HG03045 (cell line): ENCODE measurements at regions not wholly inside any gene's neighbourhood (a gene's known extent, or its start where the extent isn't known, plus 50 kb on each side); places are given as distances from the start of the nearest gene placed in this dataset.

Experiments
- ATAC-seq: cut with Tn5 transposase; IDR thresholded peaks from one replicate; pipeline ENCODE4 v1.9.1; 2021; ENCODE audit warnings: mild to moderate bottlenecking, moderate library complexity; ENCODE audit not compliant: unreplicated experiment

GRCh38 chr10:106473129-106473685 lies 691.3 kb downstream of the SORCS1 start:
- ATAC-seq, result no peak

DNA sequence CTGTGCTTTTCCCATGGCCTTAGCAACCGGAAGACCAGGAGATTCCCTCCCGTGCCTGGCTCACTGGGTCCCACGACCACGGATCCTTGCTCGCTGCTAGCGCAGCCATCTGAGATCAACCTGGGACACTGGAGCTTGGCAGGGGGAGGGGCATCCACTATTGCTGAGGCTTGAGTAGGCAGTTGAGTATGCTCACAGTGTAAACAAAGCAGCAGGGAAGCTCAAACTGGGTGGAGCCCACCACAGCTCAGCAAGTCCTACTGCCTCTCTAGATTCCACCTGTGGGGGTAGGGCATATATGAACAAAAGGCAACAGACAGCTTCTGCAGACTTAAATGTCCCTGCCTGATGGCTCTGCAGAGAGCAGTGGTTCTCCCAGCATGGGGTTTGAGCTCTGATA lies 697.0 kb downstream of the SORCS1 start:
- ATAC-seq, result no peak

DNA sequence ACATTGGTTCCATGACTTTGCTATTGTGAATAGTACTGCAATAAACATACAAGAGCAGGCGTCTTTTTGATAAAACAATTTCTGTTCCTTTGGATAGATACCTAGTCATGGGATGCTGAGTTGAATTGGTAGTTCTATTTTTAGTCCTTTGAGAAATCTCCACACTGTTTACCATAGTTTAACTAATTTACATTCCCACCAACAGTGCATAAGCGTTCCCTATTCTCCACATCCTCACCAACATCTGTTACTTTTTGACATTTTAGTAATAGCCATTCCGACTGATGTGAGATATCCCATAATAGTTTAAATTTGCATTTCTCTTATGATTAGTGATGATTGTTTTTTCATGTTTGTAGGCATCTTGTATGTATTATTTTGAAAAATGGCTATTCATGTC lies 707.0 kb downstream of the SORCS1 start:
- ATAC-seq, result no peak

- ATAC-seq, result no peak
Observed at GRCh38 chr10:106454233-106454632, 710.3 kb downstream of the SORCS1 start.

DNA sequence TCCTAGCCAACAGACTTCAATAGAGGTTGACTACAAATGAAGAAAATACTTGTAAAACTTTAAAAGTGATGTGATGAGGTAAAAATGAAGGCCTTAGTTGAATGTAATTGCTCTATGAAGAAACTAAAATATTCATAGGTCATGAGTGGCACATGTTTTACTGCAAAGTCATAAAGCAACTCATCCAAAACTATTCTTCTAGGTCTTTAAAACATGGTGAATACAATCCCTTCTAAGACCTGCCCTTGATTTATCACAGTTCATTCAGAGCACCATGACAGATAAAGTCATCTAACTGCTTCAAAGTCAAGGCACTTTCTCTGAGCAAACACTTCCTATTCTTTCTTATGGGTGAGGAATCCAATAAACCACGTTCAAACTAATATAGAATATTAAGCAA lies 713.5 kb downstream of the SORCS1 start:
- ATAC-seq, result no peak

GRCh38 chr10:106446920-106447319 lies 717.6 kb downstream of the SORCS1 start:
- ATAC-seq, result no peak

DNA sequence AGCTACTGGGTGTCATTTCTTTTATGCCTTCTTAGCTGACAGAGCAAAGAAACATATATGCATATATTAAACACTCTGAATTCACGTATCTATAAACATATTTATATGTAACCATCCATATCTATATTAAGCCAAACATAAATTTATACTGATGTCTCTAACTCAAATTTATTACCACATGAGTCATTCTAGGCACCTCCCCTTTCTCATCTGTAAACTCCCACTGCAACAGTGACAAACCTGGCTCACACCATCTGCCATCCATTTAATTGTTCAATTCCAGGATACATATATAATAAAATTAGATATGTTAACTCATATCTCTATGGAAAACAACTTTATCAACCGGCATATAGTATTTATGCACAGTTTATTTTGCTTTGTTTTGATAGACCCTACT lies 722.3 kb downstream of the SORCS1 start:
- ATAC-seq, result no peak

GRCh38 chr10:106440767-106441166 lies 723.7 kb downstream of the SORCS1 start:
- ATAC-seq, result no peak

DNA sequence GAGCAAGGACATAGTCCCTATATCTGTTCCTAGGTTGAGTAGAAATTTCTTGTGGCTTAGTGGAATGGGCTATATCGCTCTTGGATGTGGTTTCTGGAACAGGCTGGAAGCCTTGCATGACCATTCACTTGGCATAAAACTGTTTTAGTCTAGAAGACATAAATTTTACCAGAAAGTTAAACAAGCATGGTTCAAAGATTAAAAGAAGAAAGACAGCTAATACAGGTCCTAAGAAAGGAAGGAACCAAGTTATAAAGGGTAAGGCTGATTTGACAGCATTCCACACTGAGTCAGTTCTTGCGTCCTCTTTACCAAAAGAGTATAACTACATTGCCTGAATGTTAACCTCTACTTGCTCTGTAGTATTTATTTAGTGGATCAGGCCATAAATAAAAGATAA lies 724.2 kb downstream of the SORCS1 start:
- ATAC-seq, result no peak

DNA sequence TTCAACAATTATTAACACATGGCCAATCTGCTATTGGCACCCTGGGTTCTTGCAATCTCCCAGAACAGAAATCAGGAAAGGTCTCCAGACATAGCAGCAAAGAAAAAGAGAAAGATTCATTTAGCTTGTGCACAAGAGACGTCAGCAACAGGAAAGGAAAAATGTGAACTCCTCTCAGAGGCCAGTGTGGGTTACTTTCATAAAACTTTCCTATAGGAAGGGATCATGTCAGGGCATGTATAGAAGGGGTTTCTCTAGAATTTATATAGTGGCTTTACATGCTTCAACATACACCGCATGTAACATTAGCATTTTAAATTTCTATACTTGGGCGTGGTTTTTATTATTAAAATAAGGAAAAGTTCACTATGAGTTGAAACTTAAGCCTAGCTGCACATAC lies 725.1 kb downstream of the SORCS1 start:
- no peak for ATAC-seq

DNA sequence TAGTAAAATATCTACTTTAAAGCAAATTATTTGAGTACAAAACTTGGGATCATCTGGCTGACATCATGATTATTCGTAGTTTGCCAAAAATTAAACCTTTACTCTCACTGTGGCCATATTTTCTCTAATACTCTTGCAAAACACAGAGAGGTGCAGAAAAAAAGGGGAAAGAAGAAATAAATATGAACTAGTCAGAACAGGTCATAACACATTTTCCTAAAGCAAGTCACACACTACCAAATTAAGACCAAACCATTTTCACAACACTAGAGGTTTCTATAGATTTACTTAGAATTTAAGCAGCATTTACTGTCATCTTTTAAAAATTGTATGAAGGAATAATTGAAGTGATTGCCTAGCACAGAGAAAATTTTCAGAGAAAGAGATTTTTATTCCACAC lies 726.1 kb downstream of the SORCS1 start:
- ATAC-seq, result no peak

DNA sequence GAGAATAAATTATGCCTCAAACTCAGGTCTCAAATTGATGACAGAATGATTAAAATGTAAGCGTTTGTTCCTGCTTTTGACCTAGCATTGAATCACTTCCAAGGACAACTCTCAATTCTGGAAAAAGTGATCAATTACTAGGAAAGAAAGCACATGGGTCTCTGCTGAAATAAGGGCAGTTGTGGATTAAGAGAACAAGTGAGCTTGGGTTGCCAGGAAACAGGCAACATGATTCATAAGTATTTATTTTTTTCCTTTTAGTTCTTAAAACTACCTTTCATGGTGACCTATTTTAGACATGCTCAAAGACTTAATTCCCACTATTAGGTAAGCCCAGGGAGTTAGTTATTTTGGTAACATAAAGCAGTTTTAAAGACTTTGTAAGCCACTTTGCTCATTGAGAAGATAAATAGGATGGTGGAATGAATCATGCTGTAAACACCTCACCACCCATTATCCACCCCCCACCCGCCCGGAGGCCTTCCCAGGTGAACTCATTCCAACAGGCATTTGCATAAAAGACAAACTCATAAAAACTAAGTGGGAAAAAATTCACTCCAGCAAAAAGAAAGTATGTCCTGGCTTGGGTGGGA lies 728.3 kb downstream of the SORCS1 start:
- no peak for ATAC-seq

DNA sequence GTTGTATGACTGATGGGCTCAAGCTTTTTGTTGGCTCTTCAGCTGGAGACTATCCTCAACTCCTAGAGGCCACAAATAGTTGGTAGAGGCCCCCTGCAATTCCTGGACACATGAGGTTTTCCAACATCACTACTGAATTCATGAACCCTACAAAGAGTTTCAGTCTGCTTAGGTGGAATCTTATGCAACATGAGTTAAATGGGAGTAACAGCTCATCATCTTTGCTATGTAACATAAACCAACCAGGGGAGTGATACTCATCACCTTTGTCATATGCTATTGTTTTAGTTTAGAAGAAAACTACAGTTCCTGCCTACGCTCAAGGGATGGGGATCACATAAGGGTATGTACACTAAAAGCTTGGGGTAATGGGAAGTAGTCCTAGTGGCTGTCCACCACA lies 729.4 kb downstream of the SORCS1 start:
- ATAC-seq, result no peak

- no peak for ATAC-seq
Observed at GRCh38 chr10:106424981-106425380, 739.5 kb downstream of the SORCS1 start.

DNA sequence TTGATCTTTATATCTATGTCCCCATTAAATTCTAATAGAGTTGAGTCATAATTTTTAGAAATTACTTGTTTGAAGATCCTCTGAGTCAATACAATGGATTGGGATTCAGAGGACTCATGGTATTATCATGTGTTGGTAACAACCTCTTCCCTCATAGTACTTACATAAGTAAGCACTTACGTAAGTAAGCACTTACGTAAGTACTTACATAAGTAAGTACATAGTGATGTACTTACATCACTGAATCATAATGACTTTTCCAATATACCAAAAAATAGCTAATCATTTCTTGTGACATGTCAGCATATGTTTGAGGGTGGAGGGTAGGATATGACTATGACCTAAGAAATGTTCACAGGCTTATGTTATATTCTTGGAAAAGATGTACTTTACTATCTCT lies 740.5 kb downstream of the SORCS1 start:
- no peak for ATAC-seq

DNA sequence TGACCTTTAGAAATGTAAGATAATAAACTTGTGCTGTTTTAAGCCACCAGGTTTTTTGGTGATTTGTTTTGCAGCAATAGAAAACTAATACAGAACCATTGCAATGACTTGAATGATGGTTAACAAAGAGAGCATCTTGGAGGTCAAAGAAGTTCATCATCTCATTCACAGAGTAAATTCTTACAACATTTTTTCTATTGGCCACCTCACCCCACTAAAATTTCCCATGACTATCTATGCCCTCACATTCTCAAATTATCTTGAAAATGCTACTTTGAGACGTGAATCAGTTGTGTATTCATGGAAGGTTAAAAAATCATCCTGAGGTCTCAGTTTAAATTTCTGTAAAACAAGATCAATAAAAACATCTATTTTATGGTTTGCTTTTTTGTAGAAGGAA lies 754.2 kb downstream of the SORCS1 start:
- no peak for ATAC-seq

DNA sequence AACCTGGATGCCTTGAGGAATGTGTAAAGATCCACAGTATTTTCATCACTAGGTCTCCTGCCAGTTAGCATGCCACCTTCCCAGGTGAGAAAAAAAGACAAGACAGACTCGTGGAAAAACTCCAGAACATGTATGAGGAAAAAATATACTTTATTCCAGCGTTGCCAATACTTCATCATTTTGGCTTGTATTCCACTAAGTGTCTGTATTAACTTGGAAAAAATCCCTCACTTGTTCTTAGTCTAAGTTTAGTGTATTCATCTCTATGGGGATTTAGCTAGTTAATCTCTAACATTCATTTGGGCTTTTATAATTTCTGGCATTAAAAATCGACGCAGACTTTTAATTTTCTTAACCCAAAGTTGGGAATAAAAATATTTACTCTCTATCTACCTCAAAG lies 759.4 kb downstream of the SORCS1 start:
- ATAC-seq, result no peak

GRCh38 chr10:106402458-106402857 lies 762.0 kb downstream of the SORCS1 start:
- no peak for ATAC-seq

DNA sequence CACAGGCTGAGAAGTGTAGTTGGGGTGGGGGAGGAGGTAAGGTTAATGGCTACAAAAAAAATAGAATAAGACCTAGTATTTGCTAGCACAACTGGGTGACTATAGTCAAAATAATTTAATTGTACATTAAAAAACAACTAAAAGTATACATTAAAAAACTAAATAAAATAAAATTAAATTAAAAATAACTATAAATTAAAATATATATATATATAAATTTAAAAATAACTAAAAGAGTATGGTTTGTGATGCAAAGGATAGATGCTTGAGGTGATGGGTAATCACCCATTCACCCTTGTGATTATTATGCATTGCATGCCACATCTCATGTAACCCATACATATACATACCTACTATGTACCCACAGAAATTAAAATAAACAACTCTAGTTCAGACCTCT lies 762.5 kb downstream of the SORCS1 start:
- no peak for ATAC-seq

DNA sequence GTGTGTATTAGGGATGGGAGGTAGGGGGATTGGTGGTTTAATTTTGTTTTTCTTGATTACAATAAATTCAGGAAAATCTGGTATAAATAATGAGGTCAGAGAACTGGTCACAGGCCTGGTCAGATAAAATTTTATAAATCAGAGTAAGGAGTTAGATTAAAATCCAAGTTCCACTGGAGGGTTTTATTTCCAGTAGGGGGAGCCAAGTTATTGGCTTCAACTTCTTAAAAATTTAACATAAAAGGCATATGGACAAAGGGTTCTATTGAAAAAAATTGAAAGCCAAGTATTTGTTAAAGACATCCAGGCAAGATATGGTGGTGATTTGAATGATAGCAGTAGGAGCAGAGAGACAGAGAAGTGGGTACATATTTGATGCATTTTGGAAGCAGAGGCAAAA lies 763.3 kb downstream of the SORCS1 start:
- no peak for ATAC-seq

- no peak for ATAC-seq
Observed at GRCh38 chr10:106399112-106399511, 765.4 kb downstream of the SORCS1 start.

DNA sequence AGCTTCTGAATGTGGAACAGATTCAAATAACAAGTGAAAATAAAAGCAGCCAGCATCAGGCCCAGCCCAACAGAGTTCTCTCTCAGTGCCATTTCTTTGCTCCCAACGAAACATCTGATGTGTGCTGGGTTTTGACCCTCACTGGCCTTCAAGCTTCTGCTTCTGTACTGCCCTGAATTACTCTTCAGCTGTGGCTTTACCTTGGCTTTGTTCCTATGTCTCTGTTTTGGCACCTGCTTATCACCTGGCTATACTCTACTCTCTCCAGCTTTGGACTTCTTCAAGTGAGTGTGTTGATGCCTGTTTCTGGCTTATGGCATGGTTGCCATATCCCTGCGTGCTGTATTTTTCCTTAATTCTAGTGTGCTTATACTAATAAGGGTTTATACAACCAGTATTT lies 768.3 kb downstream of the SORCS1 start:
- no peak for ATAC-seq

DNA sequence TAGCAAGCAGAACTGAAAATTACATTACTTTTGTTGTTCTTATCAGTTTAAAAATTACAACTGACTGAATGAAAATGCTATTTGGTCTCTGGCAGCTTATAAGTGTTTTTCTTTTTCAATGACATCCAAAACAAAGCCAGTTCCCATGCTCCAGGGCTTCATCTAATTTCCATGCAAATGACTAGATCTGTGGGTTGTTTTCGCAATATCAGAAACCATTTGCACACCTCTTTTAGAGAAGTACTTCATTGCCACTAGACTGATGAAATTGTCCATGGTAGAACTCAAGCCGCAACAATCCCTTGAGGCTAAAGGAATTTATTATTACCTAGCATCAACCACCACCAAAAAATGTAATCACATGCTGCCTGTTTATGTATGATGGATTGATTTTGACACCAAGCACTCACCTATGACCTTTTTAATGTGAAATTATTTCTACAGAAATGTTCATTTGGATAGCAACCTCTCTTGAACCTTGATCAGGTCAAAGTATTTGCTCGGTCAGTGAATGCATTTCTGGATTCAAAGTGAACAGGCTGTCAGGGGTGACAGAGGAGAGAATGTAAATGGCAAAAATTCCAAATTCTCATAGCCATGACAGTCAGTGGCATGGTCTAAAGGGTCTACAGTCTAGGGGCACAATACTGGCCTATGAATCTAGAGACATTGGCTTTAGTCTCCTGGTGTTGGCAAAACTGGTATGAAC lies 769.3 kb downstream of the SORCS1 start:
- ATAC-seq, result no peak
